Spleen (tissue), 7 donors: ENCODE measurements at regions not wholly inside any gene's neighbourhood (a gene's known extent, or its start where the extent isn't known, plus 50 kb on each side); places are given as distances from the start of the nearest gene placed in this dataset.

Experiments
- CTCF ChIP-seq, 11 experiments: fragments of 200-600 bp in 7 of 11; fragments of 450-650 bp in 4 of 11; sonication (generic) in 4 of 11; IDR thresholded peaks in 8 of 11; conservative IDR thresholded peaks in 3 of 11; 1 replicate in 7 of 11; 2 replicates in 4 of 11; pipeline versions ENCODE4 v1.4.0 to v1.8.0; 2016 to 2021; ENCODE audit warnings: antibody characterized with exemption in 11 of 11, inconsistent platforms in 4 of 11, mild to moderate bottlenecking in 1 of 11
- POLR2AphosphoS5 ChIP-seq, 3 donors: sonication (generic); formaldehyde crosslinking; IDR thresholded peaks; one replicate each; pipeline ENCODE4 v1.5.1; 2017; ENCODE audit warnings: antibody characterized with exemption in 3 of 3
- donor health status: DM: no; HTN: no; CAD: no; lungs with moderate emphysema.
- donor health status: DM: no; HTN: no; CAD: no.
- donor health status: DM: no; HTN: no; CAD: no.

GRCh38 chr3:1847571-1847970 lies 251.1 kb upstream of the CNTN4 start:
- TF ChIP-seq CTCF (IDR thresholded peaks at IDR 0.05 in 8 of 11, conservative IDR thresholded peaks at IDR 0.05 in 3 of 11), result no peak
- no peak for TF ChIP-seq POLR2AphosphoS5 (IDR thresholded peaks at IDR 0.05)
